ENCODE measurements at regions not wholly inside any gene's neighbourhood (a gene's known extent, or its start where the extent isn't known, plus 50 kb on each side); places are given as distances from the start of the nearest gene placed in this dataset.

- Histone ChIP-seq H3F3A (ENCODE audit: insufficient read depth) (no peaks in the 10 kb centered on the region), H3K9me2 (ENCODE audit: insufficient read depth) (no peaks in the 10 kb centered on the region), H3K36me3 (ENCODE audit: low read depth) (no peaks in the 10 kb centered on the region), H3K27me3 (replicated peaks; ENCODE audit: insufficient read depth) (no peaks in the 10 kb centered on the region), H3K9me3 (ENCODE audit: low read depth) (no peaks in the 10 kb centered on the region), H3K79me2 (ENCODE audit: insufficient read depth) (no peaks in the 10 kb centered on the region), H3K4me3 (no peak overlapping the region), H3K27ac (no peak overlapping the region), H3K9ac (no peak overlapping the region), H4K20me1 (ENCODE audit: insufficient read depth) (no peaks in the 10 kb centered on the region), H3K4me1 (ENCODE audit: insufficient read depth) (no peaks in the 10 kb centered on the region), H2AFZ (no peak overlapping the region), H3K4me2 (ENCODE audit: unreplicated experiment) (no peak overlapping the region)
- DNase-seq = no peak
- in situ Hi-C loops (cut with MboI) = no loop called here
- WGBS, 2 experiments (ENCODE audit: low coverage in 1 of 2, low lambda C conversion rate in 2 of 2, missing lambda C conversion rate in 2 of 2) = 4 to 13% methylated on average over 2 to 3 of the region's 3 CpGs
- TF ChIP-seq EZH2phosphoT487 (IDR thresholded peaks at IDR 0.05; ENCODE audit: insufficient read depth, low read depth) = no peak
- no peak for TF ChIP-seq EZH2 (IDR thresholded peaks at IDR 0.05; ENCODE audit: insufficient read depth, poor library complexity, severe bottlenecking)
Measured at GRCh38 chr15:29455055-29455454, 185.4 kb upstream of the NSMCE3 start.

GRCh38 chr15:29454506-29454905 lies 184.9 kb upstream of the NSMCE3 start:
- Histone ChIP-seq H3K4me3 (no peak overlapping the region), H3K27ac (no peak overlapping the region), H2AFZ (no peak overlapping the region), H3K9me2 (ENCODE audit: insufficient read depth) (no peaks in the 10 kb centered on the region), H3K4me1 (ENCODE audit: insufficient read depth) (no peaks in the 10 kb centered on the region), H3K36me3 (ENCODE audit: low read depth) (no peaks in the 10 kb centered on the region), H3K9ac (no peak overlapping the region), H3K27me3 (replicated peaks; ENCODE audit: insufficient read depth) (no peaks in the 10 kb centered on the region), H3F3A (ENCODE audit: insufficient read depth) (no peaks in the 10 kb centered on the region), H3K9me3 (ENCODE audit: low read depth) (no peaks in the 10 kb centered on the region), H3K79me2 (ENCODE audit: insufficient read depth) (no peaks in the 10 kb centered on the region), H4K20me1 (ENCODE audit: insufficient read depth) (no peaks in the 10 kb centered on the region), H3K4me2 (ENCODE audit: unreplicated experiment) (no peak overlapping the region)
- TF ChIP-seq EZH2phosphoT487 (IDR thresholded peaks at IDR 0.05; ENCODE audit: insufficient read depth, low read depth) = no peak
- no peak for TF ChIP-seq EZH2 (IDR thresholded peaks at IDR 0.05; ENCODE audit: insufficient read depth, poor library complexity, severe bottlenecking)
- WGBS, 2 experiments (ENCODE audit: low coverage in 1 of 2, low lambda C conversion rate in 2 of 2, missing lambda C conversion rate in 2 of 2) = 17 to 31% methylated on average over 5 of the region's 5 CpGs
- in situ Hi-C loops (cut with MboI) = no loop called here
- DNase-seq = no peak

GRCh38 chr15:29452881-29453731 lies 183.5 kb upstream of the NSMCE3 start:
- no peak overlapping the region for H3K4me2 ChIP-seq (ENCODE audit: unreplicated experiment)
- no peak overlapping the region for H2AFZ ChIP-seq
- H3K27ac ChIP-seq = no peak overlapping the region
- H3K9ac ChIP-seq = no peak overlapping the region
- DNase-seq = no peak
- H3K4me3 ChIP-seq = no peak overlapping the region
- H3K36me3 ChIP-seq (ENCODE audit: low read depth) = no peaks in the 10 kb centered on the region
- in situ Hi-C loops (cut with MboI) = no loop called here
- H3K9me3 ChIP-seq (ENCODE audit: low read depth) = no peaks in the 10 kb centered on the region
- no peaks in the 10 kb centered on the region for H3K79me2 ChIP-seq (ENCODE audit: insufficient read depth)
- H3K27me3 ChIP-seq (replicated peaks; ENCODE audit: insufficient read depth) = no peaks in the 10 kb centered on the region
- no peaks in the 10 kb centered on the region for H3K4me1 ChIP-seq (ENCODE audit: insufficient read depth)
- no peaks in the 10 kb centered on the region for H3K9me2 ChIP-seq (ENCODE audit: insufficient read depth)
- no peaks in the 10 kb centered on the region for H3F3A ChIP-seq (ENCODE audit: insufficient read depth)
- TF ChIP-seq EZH2phosphoT487 (IDR thresholded peaks at IDR 0.05; ENCODE audit: insufficient read depth, low read depth) = no peak
- TF ChIP-seq EZH2 (IDR thresholded peaks at IDR 0.05; ENCODE audit: insufficient read depth, poor library complexity, severe bottlenecking) = no peak
- H4K20me1 ChIP-seq (ENCODE audit: insufficient read depth) = no peaks in the 10 kb centered on the region
- 14 to 15% methylated on average over 16 of the region's 16 CpGs for WGBS, 2 experiments (ENCODE audit: low coverage in 1 of 2, low lambda C conversion rate in 2 of 2, missing lambda C conversion rate in 2 of 2)

GRCh38 chr15:29451201-29451781 lies 181.7 kb upstream of the NSMCE3 start:
- Histone ChIP-seq H3K27ac (no peak overlapping the region), H4K20me1 (ENCODE audit: insufficient read depth) (no peaks in the 10 kb centered on the region), H3K9me2 (ENCODE audit: insufficient read depth) (no peaks in the 10 kb centered on the region), H3K79me2 (ENCODE audit: insufficient read depth) (no peaks in the 10 kb centered on the region), H3K4me2 (ENCODE audit: unreplicated experiment) (no peak overlapping the region), H3K4me1 (ENCODE audit: insufficient read depth) (no peaks in the 10 kb centered on the region), H3K9me3 (ENCODE audit: low read depth) (no peaks in the 10 kb centered on the region), H3K9ac (no peak overlapping the region), H3K27me3 (replicated peaks; ENCODE audit: insufficient read depth) (no peaks in the 10 kb centered on the region), H3K36me3 (ENCODE audit: low read depth) (no peaks in the 10 kb centered on the region), H3F3A (ENCODE audit: insufficient read depth) (no peaks in the 10 kb centered on the region), H3K4me3 (no peak overlapping the region), H2AFZ (no peak overlapping the region)
- no peak for DNase-seq
- in situ Hi-C loops (cut with MboI) = no loop called here
- TF ChIP-seq EZH2 (IDR thresholded peaks at IDR 0.05; ENCODE audit: insufficient read depth, poor library complexity, severe bottlenecking) (no peak), EZH2phosphoT487 (IDR thresholded peaks at IDR 0.05; ENCODE audit: insufficient read depth, low read depth) (no peak)
- 20 to 25% methylated on average over 18 of the region's 18 CpGs for WGBS, 2 experiments (ENCODE audit: low coverage in 1 of 2, low lambda C conversion rate in 2 of 2, missing lambda C conversion rate in 2 of 2)
